Chondrocyte (in vitro differentiated cells): ENCODE measurements at regions not wholly inside any gene's neighbourhood (a gene's known extent, or its start where the extent isn't known, plus 50 kb on each side); places are given as distances from the start of the nearest gene placed in this dataset.

ENCODE experiments used
- DNase-seq: peaks from one replicate; pipeline ENCODE4 v3.0.0; 2021; ENCODE audit warnings: mixed read lengths, low spot score
- H3K27ac Mint-ChIP-seq: one replicate; pipeline ENCODE4 v1.8.0; 2021; ENCODE audit warnings: mild to moderate bottlenecking, moderate library complexity, mixed read lengths; ENCODE audit not compliant: unreplicated experiment
- H3K27me3 Mint-ChIP-seq: 2 replicates; pipeline ENCODE4 v1.8.0; 2021; ENCODE audit warnings: low read depth, mixed read lengths
- H3K36me3 Mint-ChIP-seq: 2 replicates; pipeline ENCODE4 v1.8.0; 2021; ENCODE audit warnings: low read depth, mixed read lengths
- H3K4me1 Mint-ChIP-seq: 2 replicates; pipeline ENCODE4 v1.8.0; 2021; ENCODE audit warnings: low read depth, mild to moderate bottlenecking, mixed read lengths
- H3K4me3 Mint-ChIP-seq: one replicate; pipeline ENCODE4 v1.8.0; 2021; ENCODE audit warnings: mild to moderate bottlenecking, moderate library complexity, mixed read lengths; ENCODE audit not compliant: unreplicated experiment
- H3K9me3 Mint-ChIP-seq: 2 replicates; pipeline ENCODE4 v1.8.0; 2021; ENCODE audit warnings: low read depth, mixed read lengths
- CTCF ChIP-seq: fragments of 200-600 bp; sonication (generic); IDR thresholded peaks from 2 replicates; pipeline ENCODE4 v1.5.0; 2021; ENCODE audit warnings: antibody characterized with exemption, mild to moderate bottlenecking, moderate library complexity

- H3K27me3 Mint-ChIP-seq, result peaks cover 7% of the 10 kb centered on the region
- DNase-seq, result no peak
- no peak for TF ChIP-seq CTCF
- H3K4me1 Mint-ChIP-seq, result no peaks in the 10 kb centered on the region
- no peaks in the 10 kb centered on the region for H3K9me3 Mint-ChIP-seq
- H3K4me3 Mint-ChIP-seq, result no peak overlapping the region
- no peaks in the 10 kb centered on the region for H3K36me3 Mint-ChIP-seq
- no peak overlapping the region for H3K27ac Mint-ChIP-seq
Observed at GRCh38 chr1:166700696-166701095, 138.6 kb upstream of the POGK start.

- DNase-seq, result no peak
- TF ChIP-seq CTCF, result no peak
- no peaks in the 10 kb centered on the region for H3K9me3 Mint-ChIP-seq
- H3K4me3 Mint-ChIP-seq, result no peak overlapping the region
- no peak overlapping the region for H3K27ac Mint-ChIP-seq
- H3K36me3 Mint-ChIP-seq, result no peaks in the 10 kb centered on the region
- H3K4me1 Mint-ChIP-seq, result no peaks in the 10 kb centered on the region
- H3K27me3 Mint-ChIP-seq, result peaks cover 7% of the 10 kb centered on the region
Observed at GRCh38 chr1:166701603-166702100, 137.6 kb upstream of the POGK start.

GRCh38 chr1:166703141-166703540, 136.1 kb upstream of the POGK start:
- DNase-seq, result no peak
- Mint-ChIP-seq H3K36me3 (no peaks in the 10 kb centered on the region), H3K27ac (no peak overlapping the region), H3K9me3 (peaks cover 3% of the 10 kb centered on the region), H3K4me3 (no peak overlapping the region), H3K4me1 (no peaks in the 10 kb centered on the region), H3K27me3 (peaks cover 7% of the 10 kb centered on the region)
- TF ChIP-seq CTCF, result no peak

- no peak for TF ChIP-seq CTCF
- Mint-ChIP-seq H3K27ac (no peak overlapping the region), H3K4me3 (no peak overlapping the region), H3K27me3 (peaks cover 10% of the 10 kb centered on the region), H3K36me3 (no peaks in the 10 kb centered on the region), H3K9me3 (peaks cover 3% of the 10 kb centered on the region), H3K4me1 (no peaks in the 10 kb centered on the region)
- no peak for DNase-seq
Observed at GRCh38 chr1:166703726-166704462, 135.4 kb upstream of the POGK start.

GRCh38 chr1:166705376-166706289, 133.6 kb upstream of the POGK start:
- TF ChIP-seq CTCF, result no peak
- Mint-ChIP-seq H3K36me3 (no peaks in the 10 kb centered on the region), H3K27ac (no peak overlapping the region), H3K27me3 (peaks cover 6% of the 10 kb centered on the region), H3K9me3 (peaks cover 3% of the 10 kb centered on the region), H3K4me3 (no peak overlapping the region), H3K4me1 (no peaks in the 10 kb centered on the region)
- no peak for DNase-seq
